HG03571 (cell line): ENCODE measurements at regions not wholly inside any gene's neighbourhood (a gene's known extent, or its start where the extent isn't known, plus 50 kb on each side); places are given as distances from the start of the nearest gene placed in this dataset.

Source experiments
- ATAC-seq: cut with Tn5 transposase; IDR thresholded peaks from one replicate; pipeline ENCODE4 v1.9.1; 2021; ENCODE audit not compliant: unreplicated experiment

DNA sequence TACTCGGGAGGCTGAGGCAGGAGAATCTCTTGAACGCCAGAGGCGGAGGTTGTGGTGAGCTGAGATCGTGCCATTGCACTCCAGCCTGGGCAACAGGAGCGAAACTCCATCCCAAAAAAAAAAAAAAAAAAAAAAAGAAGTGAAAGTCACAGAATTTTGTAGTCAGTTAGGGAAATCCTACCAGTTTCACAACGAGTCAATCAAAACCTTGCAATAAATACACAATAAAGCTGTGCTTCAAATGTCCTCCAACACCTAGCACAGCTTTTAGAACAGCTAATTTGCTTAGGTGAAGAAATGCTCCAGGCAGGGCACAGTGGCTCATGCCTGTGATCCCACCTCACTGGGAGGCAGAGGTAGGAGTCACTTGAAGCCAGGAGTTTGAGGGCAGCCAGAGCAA lies 112.8 kb upstream of the ATF7IP start:
- no peak for ATAC-seq

DNA sequence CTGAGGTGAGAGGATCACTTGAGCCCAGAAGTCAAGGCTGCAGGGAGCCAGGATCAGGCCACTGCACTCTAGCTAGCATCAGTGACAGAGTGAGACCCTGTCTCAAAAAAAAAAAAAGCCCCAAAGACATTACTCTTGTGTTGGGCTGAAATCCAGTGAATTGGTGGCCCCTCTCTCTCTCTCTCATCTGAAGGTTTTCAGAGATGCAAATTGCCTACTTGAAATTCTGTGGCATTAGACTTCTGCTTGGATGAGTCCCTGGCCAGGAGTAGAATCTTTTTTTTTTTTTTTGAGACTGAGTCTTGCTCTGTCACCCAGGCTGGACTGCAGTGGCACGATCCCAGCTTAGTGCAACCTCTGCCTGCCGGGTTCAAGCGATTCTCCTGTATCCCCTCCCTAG lies 112.0 kb upstream of the ATF7IP start:
- ATAC-seq: no peak

DNA sequence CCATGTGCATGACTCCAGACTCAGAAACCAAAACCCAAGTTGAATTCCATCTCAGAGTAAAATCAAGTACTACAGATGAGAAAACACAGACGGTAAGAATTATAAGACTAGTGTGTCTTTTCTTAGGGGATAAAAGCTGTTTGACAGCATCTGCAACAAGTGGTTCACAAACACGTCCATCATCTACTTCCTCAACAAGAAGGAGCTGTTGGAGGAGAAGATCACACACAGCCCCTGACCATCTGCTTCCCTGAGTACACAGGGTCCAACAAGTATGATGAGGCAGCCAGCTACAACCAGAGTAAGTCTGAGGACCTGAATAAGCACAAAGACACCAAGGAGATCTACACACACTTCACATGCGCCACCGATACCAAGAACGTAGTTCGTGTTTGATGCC lies 110.7 kb upstream of the ATF7IP start:
- no peak for ATAC-seq

DNA sequence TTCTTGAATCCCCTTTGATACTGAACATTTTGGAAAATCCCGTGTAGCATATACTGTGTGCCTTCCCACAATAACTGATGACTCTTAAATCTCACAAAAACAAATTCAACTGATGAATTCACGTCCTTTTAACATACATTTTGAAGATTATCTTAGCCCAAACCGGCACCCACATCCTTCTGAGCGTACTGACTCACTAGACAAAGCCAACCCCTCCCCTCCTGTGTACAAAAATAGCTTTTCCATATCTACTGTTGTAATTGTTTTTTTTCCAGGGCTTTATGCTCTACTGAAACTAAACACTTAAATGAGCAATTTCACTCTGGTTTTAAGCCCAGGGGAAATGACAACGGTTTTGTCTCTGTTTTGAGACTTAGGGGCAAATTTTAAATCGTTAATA lies 109.4 kb upstream of the ATF7IP start:
- ATAC-seq: no peak

DNA sequence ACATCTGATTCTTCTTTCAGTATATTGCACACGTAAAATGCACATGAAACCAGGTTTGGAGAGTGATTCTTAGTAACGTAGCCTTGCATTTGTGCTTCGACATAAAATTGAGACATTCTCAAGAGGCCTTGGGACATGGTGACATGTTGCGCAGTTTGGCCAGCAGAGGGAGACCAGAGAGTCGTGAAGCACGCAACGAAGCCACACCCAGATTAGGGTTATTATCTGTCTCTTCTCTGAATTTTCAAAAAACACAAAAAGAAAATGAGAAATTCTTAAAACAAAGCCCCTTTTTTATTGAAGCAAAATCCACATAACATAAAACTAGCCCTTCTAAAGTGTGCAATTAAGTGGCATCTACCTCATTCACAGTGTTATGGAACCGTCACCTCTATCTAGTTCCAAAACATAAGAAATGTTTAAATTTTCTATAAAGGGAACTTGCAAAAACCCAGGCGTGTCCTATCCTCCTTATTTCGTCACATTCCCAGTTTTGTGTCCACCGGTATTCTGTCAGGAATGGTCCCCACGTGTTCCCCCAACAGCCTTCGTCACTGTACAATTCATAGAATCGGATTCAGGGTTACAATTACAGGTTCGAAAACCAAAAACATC lies 108.8 kb upstream of the ATF7IP start:
- no peak for ATAC-seq

DNA sequence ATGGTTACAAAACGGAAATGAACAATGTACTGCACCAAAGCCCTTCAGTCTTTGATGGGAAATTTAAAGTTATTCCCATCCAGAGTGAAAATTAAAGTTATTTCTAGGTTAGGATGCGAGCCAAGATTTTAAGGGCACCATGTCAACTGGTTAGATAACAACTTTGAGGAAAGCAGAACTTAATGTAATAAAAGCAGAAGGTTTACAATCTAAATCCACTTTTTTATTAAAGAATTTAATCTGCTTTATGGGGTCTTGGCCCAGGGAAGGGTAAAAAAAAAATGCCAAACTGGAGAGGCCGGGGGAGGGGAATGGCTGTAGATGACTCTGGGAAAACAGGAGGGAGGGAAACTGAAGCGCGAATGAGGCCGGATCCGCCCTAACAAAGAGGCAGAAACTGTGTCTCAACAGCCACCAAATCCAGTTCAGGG lies 108.2 kb upstream of the ATF7IP start:
- ATAC-seq: no peak

DNA sequence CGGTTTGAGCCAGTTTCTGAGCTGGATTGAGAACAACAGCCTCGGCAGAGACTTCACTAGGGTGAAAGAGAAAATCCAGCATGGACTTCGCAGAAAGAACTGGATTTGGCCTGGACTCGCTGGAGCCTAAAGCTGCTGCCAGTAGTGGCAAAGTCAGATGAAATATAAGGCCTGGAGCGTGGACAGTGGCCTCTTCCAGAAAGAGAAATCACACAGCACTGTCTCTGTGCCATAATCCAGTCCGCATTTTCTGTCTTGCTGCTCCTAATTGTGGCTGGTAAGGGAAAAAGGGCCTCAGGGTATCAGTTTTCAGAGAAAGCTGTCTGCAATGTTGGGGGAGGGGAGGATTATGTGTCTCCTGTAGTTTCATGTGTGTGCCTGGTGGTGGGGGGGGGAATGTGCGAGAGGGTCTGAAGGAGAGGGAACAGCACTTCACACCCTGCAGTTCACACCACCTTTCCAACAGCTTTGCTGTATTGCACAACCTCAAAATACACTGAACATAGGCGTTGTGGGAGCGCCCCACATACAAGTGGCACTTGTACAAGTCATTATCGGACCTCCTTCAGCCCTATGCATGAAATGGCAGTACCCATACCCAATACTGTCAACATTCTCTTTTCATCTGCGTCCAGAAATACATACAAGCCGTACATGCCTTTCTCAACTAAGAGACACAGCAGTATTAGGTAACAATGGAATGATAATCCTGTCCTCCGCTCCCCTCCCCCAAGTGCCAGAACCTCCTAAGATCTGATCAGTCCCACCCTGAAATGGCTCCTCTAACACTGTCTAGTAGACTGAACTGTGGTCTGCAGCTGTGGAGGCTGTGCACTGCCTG lies 107.5 kb upstream of the ATF7IP start:
- ATAC-seq: no peak

DNA sequence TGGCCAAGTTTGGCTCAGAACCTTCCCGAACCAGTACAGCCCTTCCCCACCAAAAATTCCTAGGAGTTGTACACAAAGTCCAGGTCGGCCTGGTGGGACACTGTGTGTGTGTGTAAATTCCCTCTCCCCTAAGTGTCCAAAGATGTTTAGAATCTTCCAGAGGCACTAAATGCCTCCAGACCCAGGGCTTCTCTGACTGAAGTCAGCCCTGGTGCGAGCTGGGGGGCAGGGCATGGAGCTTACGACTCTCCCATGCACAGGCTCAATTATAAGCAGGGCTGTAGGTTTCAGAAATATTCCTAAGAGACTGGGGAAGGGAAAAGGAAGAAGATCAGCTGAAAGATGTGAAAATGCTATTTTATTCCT lies 106.9 kb upstream of the ATF7IP start:
- ATAC-seq: no peak

DNA sequence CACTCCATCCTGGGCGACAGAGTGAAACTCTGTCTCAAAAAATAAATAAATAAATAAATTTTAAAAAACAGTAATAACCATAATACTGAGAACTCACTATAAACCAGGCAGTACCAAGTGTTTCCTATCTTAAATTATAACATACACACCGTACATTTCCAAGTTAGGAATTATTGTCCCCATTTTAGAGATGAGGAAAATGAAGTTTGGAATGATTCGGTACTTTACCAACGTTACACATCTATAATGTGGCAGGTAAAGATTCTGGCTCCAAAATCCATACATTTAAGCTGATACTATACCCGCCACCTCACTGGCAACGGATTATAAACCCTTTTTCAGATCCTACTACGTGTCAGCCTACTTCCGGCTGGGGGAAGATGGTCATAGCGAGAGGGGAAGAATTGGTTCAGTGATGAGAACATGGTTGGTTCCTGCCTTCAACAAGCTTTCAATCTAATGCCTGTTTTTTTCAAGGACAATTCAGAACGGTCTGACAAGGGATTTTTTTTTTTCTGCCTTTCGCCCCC lies 105.9 kb upstream of the ATF7IP start:
- ATAC-seq: no peak

DNA sequence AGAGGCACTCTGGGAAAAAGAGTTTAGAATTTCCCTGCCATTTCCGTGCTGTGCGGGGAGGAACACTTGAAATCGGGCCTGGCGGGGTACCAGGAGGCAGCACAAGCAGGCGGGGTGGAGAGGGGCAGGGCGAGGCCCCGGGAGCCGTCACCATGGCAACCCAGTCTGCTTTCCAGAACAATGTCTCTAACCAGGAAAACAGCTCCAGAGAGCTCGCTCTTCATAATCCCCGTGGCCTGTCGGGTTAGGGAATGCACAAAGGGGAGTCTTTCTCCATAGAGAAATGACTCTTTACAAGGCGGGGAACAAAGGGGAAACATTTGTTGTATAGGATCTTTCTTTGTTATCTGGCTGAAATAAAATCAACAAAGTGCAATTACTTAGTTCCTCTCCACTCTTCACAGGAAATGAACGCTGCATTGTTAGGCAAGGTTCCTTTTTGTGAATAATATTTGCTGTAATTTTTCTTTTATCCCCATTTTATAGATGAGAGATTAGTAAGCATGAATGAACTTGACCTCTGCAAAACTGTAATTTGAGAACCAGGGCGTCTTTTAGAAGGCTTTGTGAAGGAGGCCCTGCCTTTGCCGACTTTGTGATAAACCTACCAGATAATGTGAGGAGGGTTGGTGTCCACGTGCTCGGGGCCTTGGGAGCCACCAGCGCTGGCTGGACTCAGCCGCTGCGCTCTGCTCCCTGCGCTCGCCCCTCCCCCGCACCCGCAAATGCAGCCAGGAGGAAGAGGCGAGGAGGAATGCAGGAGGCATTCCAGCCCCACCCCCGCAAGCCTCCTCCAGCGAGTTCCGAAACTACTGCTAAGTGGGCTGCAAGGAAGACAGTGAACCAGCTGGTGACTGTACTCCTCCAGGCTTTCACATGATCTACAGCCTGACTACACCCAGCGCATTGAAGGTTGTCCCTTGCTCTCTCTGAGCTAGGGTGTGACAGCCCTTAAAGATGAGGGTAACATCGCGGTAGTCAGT lies 105.2 kb upstream of the ATF7IP start:
- ATAC-seq: no peak

DNA sequence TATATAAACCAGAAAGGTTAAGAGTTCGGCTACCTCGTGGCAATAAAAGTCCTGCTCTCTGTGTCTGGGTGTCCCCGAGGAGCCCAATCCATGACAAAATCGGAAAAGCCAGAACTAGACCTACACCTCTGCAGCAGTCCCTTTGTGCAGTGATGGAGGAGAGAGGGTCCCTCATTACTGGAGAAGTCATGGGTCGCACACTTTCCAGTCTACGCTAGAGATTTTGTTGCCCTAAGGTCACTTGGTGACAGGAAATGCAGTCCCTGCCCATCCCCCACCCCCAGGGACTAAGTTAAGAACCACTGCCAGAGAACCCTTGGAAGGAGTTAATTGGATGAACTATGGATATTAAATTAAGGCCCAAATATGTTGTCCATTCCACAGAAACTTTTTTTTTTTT lies 104.4 kb upstream of the ATF7IP start:
- no peak for ATAC-seq

DNA sequence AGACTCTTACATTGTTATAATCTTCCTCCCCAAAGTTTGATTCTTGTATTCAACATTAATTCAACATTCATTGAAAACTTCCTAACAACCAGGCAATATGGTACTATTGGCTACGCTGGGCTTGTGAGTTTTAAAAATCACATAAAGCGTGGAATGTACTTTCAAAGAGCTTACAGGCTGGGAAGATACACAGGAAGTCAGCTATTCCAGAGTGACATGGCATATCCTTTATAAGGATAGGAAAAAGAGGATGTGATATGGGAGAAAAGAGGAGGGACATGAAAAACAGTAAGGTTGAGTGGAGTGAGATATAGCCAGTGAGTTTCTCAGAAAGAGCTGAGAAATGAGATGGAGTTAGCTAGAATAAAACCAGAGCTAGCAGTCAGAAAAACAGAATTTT lies 103.6 kb upstream of the ATF7IP start:
- ATAC-seq: no peak

DNA sequence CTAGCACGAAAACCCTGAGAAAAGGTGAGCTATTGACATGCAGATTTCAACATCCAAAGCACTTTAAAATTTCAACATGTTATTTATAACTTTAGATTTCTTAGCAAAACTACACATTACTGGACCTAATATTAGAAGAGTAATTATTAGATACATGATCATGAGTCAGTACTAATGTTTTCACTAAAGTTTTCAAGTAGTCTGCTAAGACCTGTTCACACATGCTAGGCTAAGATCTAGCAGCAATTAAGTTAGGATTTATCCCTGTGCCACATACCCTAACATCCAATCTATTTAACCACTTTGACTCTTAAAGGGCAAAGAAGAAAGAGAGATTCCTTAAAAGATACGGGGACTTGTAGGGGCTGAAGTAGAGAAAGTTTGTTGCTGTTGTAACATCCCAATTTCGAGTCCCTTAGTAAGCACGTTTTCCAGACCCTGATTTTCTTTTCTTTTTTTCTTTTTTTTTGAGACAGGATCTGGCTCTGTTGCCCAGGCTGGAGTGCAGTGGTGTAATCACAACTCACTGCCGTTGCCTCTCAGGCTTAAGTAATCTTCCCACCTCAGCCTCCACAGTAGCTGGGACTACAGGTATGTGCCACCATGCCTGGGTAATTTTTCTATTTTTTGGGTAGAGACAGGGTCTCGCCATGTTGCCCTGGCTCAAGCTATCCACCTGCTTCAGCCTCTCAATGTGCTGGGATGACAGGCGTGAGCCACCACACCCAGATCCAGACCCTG lies 102.5 kb upstream of the ATF7IP start:
- no peak for ATAC-seq

DNA sequence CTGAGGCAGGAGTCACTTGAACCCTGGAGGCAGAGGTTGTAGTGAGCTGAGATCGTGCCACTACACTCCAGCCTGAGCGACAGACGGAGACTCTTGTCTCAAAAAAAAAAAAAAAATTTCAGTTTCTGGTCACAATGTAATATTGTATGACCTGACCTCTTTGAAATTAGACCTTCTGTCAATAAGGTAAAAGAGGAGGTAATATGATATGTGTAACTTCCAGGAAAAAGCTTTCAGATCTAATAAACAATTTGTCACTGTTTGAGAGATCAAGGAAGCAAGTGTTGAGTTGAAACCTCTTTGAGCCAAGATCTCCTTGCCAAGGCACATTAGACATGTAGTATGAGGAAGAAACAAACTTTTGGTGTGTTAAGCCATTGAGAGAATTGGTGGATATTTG lies 101.7 kb upstream of the ATF7IP start:
- no peak for ATAC-seq

DNA sequence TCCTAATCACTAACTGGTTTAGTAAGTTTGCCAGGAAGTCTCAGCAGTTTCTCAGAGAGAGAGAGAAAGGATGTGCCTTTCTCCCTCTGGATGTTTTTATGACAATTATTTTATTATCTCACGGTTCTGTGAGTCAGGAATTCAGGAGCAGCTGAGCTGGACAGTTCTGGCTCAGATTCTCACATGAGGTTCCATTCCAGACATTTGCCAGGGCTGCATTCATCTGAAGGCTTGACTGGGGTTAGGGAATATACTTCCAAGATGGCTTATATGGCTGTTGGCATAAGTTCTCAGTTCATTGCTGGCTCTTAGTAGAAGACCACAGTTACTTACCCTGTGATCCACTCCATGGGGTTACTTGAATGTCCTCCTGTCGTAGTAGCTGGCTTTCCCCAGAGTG lies 101.2 kb upstream of the ATF7IP start:
- no peak for ATAC-seq

DNA sequence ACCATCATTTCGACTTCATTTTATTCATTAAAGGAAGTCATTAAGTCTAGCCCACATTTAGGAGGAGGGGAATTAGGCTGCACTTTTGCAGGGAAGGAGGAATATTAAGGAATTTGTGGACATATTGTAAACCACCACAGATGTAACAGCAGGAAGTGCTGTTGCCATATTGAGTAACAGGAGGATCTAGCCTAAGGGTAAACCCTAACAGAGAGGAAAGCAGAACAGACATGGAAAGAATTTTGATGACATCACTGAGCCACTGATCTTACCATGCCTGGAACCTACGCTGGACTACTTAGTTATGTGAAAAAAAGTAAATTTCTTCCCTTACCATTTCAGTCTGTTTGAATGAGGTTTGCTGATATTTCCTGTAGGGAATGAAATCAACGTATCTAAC lies 100.7 kb upstream of the ATF7IP start:
- ATAC-seq: no peak

DNA sequence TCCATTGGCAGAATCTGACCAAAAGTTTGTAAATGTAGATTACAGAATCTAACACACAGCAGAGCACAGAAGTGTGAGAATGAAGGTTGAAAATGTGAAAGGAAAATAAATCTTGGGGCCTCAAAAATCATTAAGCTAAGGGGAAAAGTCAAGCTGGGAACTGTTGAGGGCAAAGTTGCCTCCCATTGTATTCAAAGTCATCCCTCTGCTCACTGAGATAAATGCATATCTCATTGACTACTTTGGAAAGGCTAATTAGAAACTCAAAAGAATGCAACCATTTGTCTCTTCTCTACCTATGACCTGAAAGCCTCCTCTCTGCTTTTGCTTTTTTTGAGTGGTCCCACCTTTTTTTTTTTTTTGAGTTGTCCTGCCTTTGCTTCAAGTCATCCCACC lies 97.4 kb upstream of the ATF7IP start:
- no peak for ATAC-seq

DNA sequence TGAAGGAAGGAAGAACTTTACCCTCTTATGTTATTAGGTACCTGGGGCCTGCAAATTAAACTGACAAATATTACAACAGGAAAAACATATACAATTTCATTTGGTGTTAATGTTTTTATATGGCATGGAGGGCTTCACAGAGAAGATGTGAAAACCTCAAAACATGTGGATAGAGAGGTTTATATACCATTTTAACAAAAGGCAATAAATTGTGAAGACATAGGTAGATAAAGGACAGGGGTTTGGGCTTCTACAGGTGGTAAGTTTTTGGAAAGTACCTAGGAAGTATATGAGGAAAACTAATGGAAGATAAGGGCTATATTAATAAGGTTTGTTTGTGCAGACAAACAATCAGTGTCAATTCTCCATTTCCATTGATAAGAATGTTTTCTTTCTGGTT lies 95.1 kb upstream of the ATF7IP start:
- ATAC-seq: no peak

DNA sequence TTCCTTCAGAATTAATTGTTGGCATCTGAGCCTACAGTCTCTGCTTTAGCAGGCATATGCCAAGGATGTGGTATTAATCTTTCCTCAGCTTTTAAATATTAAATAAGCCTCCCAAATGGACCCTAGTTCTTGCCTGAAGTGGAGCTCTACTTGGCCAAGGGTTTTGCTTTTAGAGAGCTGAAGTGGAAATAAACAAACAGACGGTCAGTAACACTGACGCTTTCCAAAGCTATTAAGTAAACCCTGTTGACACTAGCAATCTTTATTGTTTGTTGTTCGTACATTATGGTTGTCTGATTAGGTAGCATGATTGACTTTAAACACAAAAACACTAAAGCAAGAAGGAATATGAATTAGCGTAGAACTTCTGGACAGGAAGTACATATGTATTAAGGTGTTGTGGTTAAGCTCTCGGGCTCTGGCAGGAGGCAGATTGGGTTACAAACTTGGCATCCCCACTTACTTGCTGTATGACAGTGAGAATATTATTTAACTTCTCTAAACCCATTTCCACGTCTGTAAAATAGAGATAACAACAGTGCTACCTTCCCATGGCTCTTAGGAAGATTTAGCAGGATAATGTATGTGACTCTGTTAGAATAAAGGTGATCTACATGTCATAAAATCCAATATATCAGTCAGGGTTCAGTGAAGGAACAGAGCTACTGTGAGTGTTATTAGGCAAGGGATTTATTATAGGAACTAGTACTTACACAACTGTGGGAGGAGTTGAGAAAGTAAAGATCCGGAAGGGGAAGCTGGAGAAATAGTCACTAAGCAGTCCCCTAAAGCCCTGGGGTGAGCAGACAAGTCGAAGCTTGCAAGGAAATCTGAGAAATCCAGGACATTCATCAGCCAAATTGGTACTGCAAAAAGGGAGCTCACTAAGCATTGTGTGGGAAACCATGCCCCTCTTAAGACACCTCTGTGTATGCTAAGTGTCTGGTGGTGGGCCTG lies 92.2 kb upstream of the ATF7IP start:
- no peak for ATAC-seq

DNA sequence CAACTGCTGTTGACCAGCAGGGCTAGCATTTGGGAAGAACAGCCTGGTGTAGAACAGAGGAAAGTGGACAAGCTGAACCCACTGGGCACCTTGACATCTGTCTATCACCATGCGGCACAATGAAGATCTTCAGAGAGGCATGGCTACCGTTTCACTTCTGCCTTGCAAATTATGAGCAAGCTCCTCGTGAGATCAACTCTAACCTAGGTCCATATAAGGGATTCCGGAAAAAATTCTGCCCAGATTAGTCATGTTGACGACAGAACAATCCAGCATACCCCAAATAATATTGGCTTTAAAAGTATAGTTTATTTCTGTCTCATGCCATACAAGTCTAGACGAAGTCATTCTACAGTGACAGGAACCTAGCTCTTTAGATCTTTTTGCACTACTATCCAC lies 91.6 kb upstream of the ATF7IP start:
- no peak for ATAC-seq
